Activated T-cell treated with anti-CD3 and anti-CD28 coated beads, Interleukin-2, amount 50 U/mL, for 24 hours (primary cell): ENCODE measurements at regions not wholly inside any gene's neighbourhood (a gene's known extent, or its start where the extent isn't known, plus 50 kb on each side); places are given as distances from the start of the nearest gene placed in this dataset.

Experiments
- DNase-seq: peaks from one replicate; pipeline ENCODE4 v3.0.0-alpha.2; 2020
- H3K27ac Mint-ChIP-seq: 2 replicates; pipeline ENCODE4 v1.8.0; 2020; ENCODE audit warnings: mild to moderate bottlenecking, mixed read lengths
- H3K27me3 Mint-ChIP-seq: 2 replicates; pipeline ENCODE4 v1.8.0; 2020; ENCODE audit warnings: mixed read lengths
- H3K36me3 Mint-ChIP-seq: 2 replicates; pipeline ENCODE4 v1.8.0; 2020; ENCODE audit warnings: low read depth, mixed read lengths
- H3K4me1 Mint-ChIP-seq: 2 replicates; pipeline ENCODE4 v1.8.0; 2020; ENCODE audit warnings: low read depth, mixed read lengths
- H3K4me3 Mint-ChIP-seq: 2 replicates; pipeline ENCODE4 v1.8.0; 2020; ENCODE audit warnings: mild to moderate bottlenecking, moderate library complexity, mixed read lengths
- H3K9me3 Mint-ChIP-seq: 2 replicates; pipeline ENCODE4 v1.8.0; 2020; ENCODE audit warnings: mixed read lengths

GRCh38 chr14:44168566-44168965 is 338.5 kb downstream of the FSCB start:
- Mint-ChIP-seq H3K27me3 (no peaks in the 10 kb centered on the region), H3K4me1 (no peaks in the 10 kb centered on the region), H3K36me3 (no peaks in the 10 kb centered on the region), H3K27ac (no peak overlapping the region), H3K4me3 (no peak overlapping the region), H3K9me3 (peaks cover 15% of the 10 kb centered on the region)
- DNase-seq, result no peak

GRCh38 chr14:44166611-44167010 is 340.5 kb downstream of the FSCB start:
- Mint-ChIP-seq H3K4me1 (no peaks in the 10 kb centered on the region), H3K36me3 (no peaks in the 10 kb centered on the region), H3K4me3 (no peak overlapping the region), H3K9me3 (peaks cover 19% of the 10 kb centered on the region), H3K27ac (no peak overlapping the region), H3K27me3 (no peaks in the 10 kb centered on the region)
- DNase-seq, result no peak

GRCh38 chr14:44165936-44166335 is 341.1 kb downstream of the FSCB start:
- peaks cover 19% of the 10 kb centered on the region for H3K9me3 Mint-ChIP-seq
- no peaks in the 10 kb centered on the region for H3K36me3 Mint-ChIP-seq
- H3K4me3 Mint-ChIP-seq, result no peak overlapping the region
- H3K4me1 Mint-ChIP-seq, result no peaks in the 10 kb centered on the region
- no peaks in the 10 kb centered on the region for H3K27me3 Mint-ChIP-seq
- H3K27ac Mint-ChIP-seq, result no peak overlapping the region
- no peak for DNase-seq

GRCh38 chr14:44165286-44165685 is 341.8 kb downstream of the FSCB start:
- no peak for DNase-seq
- no peak overlapping the region for H3K4me3 Mint-ChIP-seq
- peaks cover 18% of the 10 kb centered on the region for H3K9me3 Mint-ChIP-seq
- H3K4me1 Mint-ChIP-seq, result no peaks in the 10 kb centered on the region
- H3K27me3 Mint-ChIP-seq, result no peaks in the 10 kb centered on the region
- no peak overlapping the region for H3K27ac Mint-ChIP-seq
- no peaks in the 10 kb centered on the region for H3K36me3 Mint-ChIP-seq

GRCh38 chr14:44163946-44164345 is 343.1 kb downstream of the FSCB start:
- Mint-ChIP-seq H3K27me3 (no peaks in the 10 kb centered on the region), H3K4me1 (no peaks in the 10 kb centered on the region), H3K36me3 (no peaks in the 10 kb centered on the region), H3K4me3 (no peak overlapping the region), H3K9me3 (peaks cover 18% of the 10 kb centered on the region), H3K27ac (no peak overlapping the region)
- no peak for DNase-seq

GRCh38 chr14:44162197-44162596 is 344.9 kb downstream of the FSCB start:
- no peak overlapping the region for H3K4me3 Mint-ChIP-seq
- peaks cover 20% of the 10 kb centered on the region for H3K9me3 Mint-ChIP-seq
- no peak for DNase-seq
- H3K27ac Mint-ChIP-seq, result no peak overlapping the region
- H3K36me3 Mint-ChIP-seq, result no peaks in the 10 kb centered on the region
- no peaks in the 10 kb centered on the region for H3K27me3 Mint-ChIP-seq
- no peaks in the 10 kb centered on the region for H3K4me1 Mint-ChIP-seq

GRCh38 chr14:44154874-44155273 is 352.2 kb downstream of the FSCB start:
- H3K4me1 Mint-ChIP-seq, result no peaks in the 10 kb centered on the region
- H3K27me3 Mint-ChIP-seq, result no peaks in the 10 kb centered on the region

GRCh38 chr14:44154446-44154845 is 352.6 kb downstream of the FSCB start:
- H3K9me3 Mint-ChIP-seq, result peaks cover 30% of the 10 kb centered on the region
- no peak for DNase-seq
- no peaks in the 10 kb centered on the region for H3K4me1 Mint-ChIP-seq
- H3K4me3 Mint-ChIP-seq, result no peak overlapping the region
- H3K27me3 Mint-ChIP-seq, result no peaks in the 10 kb centered on the region
- H3K27ac Mint-ChIP-seq, result no peak overlapping the region
- no peaks in the 10 kb centered on the region for H3K36me3 Mint-ChIP-seq

More at GRCh38 chr14:44154874-44155273, 352.2 kb downstream of the FSCB start:
- Mint-ChIP-seq H3K27ac (no peak overlapping the region), H3K9me3 (peaks cover 30% of the 10 kb centered on the region), H3K36me3 (no peaks in the 10 kb centered on the region), H3K4me3 (no peak overlapping the region)
- no peak for DNase-seq

GRCh38 chr14:44151130-44151820 is 355.8 kb downstream of the FSCB start:
- Mint-ChIP-seq H3K36me3 (no peaks in the 10 kb centered on the region), H3K4me1 (no peaks in the 10 kb centered on the region), H3K27ac (no peak overlapping the region), H3K4me3 (no peak overlapping the region), H3K9me3 (peaks cover 19% of the 10 kb centered on the region), H3K27me3 (no peaks in the 10 kb centered on the region)
- no peak for DNase-seq

GRCh38 chr14:44149597-44149996 is 357.5 kb downstream of the FSCB start:
- Mint-ChIP-seq H3K4me1 (no peaks in the 10 kb centered on the region), H3K9me3 (peaks cover 15% of the 10 kb centered on the region), H3K36me3 (no peaks in the 10 kb centered on the region), H3K27me3 (no peaks in the 10 kb centered on the region), H3K4me3 (no peak overlapping the region), H3K27ac (no peak overlapping the region)
- no peak for DNase-seq

GRCh38 chr14:44142006-44142405 is 365.1 kb downstream of the FSCB start:
- peaks cover 4% of the 10 kb centered on the region for H3K9me3 Mint-ChIP-seq
- DNase-seq, result no peak
- H3K27me3 Mint-ChIP-seq, result no peaks in the 10 kb centered on the region
- no peaks in the 10 kb centered on the region for H3K4me1 Mint-ChIP-seq
- no peak overlapping the region for H3K4me3 Mint-ChIP-seq
- no peaks in the 10 kb centered on the region for H3K36me3 Mint-ChIP-seq
- H3K27ac Mint-ChIP-seq, result no peak overlapping the region

- H3K4me3 Mint-ChIP-seq, result no peak overlapping the region
Measured at GRCh38 chr14:44135972-44136371, 371.1 kb downstream of the FSCB start.

GRCh38 chr14:44131861-44132260 is 375.2 kb downstream of the FSCB start:
- Mint-ChIP-seq H3K27ac (no peak overlapping the region), H3K4me3 (no peak overlapping the region), H3K27me3 (no peaks in the 10 kb centered on the region), H3K9me3 (peaks cover 5% of the 10 kb centered on the region), H3K36me3 (no peaks in the 10 kb centered on the region), H3K4me1 (no peaks in the 10 kb centered on the region)
- no peak for DNase-seq

More at GRCh38 chr14:44135972-44136371, 371.1 kb downstream of the FSCB start:
- no peaks in the 10 kb centered on the region for H3K27me3 Mint-ChIP-seq
- DNase-seq, result no peak
- peaks cover 3% of the 10 kb centered on the region for H3K9me3 Mint-ChIP-seq
- H3K4me1 Mint-ChIP-seq, result no peaks in the 10 kb centered on the region
- no peaks in the 10 kb centered on the region for H3K36me3 Mint-ChIP-seq
- no peak overlapping the region for H3K27ac Mint-ChIP-seq

- H3K4me1 Mint-ChIP-seq, result no peaks in the 10 kb centered on the region
Measured at GRCh38 chr14:44113769-44114730, 393.0 kb downstream of the FSCB start.

More at GRCh38 chr14:44113769-44114730, 393.0 kb downstream of the FSCB start:
- H3K4me3 Mint-ChIP-seq, result no peak overlapping the region
- H3K27ac Mint-ChIP-seq, result no peak overlapping the region
- H3K36me3 Mint-ChIP-seq, result no peaks in the 10 kb centered on the region
- no peaks in the 10 kb centered on the region for H3K27me3 Mint-ChIP-seq
- DNase-seq, result no peak
- peaks cover 15% of the 10 kb centered on the region for H3K9me3 Mint-ChIP-seq
